Kidney epithelial cell (primary cell): ENCODE measurements at regions not wholly inside any gene's neighbourhood (a gene's known extent, or its start where the extent isn't known, plus 50 kb on each side); places are given as distances from the start of the nearest gene placed in this dataset.
A peak's percentile ranks its signal among the peaks of the same experiment; 100 is the strongest.

Experiments
- DNase-seq: peaks from one replicate; pipeline ENCODE4 v3.0.0-alpha.2; 2010; ENCODE audit warnings: low read depth
- H3K27me3 ChIP-seq: 2 replicates; pipeline ENCODE4 v1.6.0; 2011; ENCODE audit warnings: low read length; ENCODE audit not compliant: control insufficient read depth, insufficient read depth
- H3K36me3 ChIP-seq: 2 replicates; pipeline ENCODE4 v1.5.1; 2011; ENCODE audit warnings: low read length; ENCODE audit not compliant: control insufficient read depth, insufficient read depth
- H3K4me3 ChIP-seq: 2 replicates; pipeline ENCODE4 v1.5.1; 2011; ENCODE audit warnings: low read depth, mild to moderate bottlenecking, control low read depth, low read length
- TF ChIP-seq, protein P1 (sequence below): IDR thresholded peaks from 2 replicates; pipeline ENCODE4 v1.5.1; 2011; ENCODE audit warnings: mild to moderate bottlenecking, moderate library complexity, low read length, control low read depth, inconsistent platforms; ENCODE audit not compliant: insufficient read depth, poor library complexity, severe bottlenecking

DNA sequence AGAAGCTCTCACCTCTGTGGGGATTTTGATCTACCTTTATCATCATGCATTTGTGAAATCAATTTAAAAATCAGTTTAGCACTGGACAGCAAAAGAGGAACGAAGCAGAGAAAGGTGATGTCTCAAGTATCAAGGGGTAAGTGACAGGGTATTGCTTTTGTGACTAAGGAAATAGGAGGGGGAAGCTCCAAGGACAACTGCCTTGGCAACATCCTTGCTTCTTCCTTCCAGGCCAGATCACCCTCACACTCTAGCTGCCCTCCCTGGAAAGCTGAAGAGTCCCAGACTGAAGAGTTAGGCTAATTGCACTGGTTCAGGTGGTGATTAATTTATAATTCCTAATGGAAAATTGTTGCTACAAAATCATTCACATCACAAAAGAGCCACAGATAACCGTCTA is 859.1 kb upstream of the ACVR2A start:
- H3K36me3 ChIP-seq, result no peaks in the 10 kb centered on the region
- DNase-seq, result no peak
- no peaks in the 10 kb centered on the region for H3K27me3 ChIP-seq
- H3K4me3 ChIP-seq, result no peak overlapping the region
- TF ChIP-seq, protein P1, sequence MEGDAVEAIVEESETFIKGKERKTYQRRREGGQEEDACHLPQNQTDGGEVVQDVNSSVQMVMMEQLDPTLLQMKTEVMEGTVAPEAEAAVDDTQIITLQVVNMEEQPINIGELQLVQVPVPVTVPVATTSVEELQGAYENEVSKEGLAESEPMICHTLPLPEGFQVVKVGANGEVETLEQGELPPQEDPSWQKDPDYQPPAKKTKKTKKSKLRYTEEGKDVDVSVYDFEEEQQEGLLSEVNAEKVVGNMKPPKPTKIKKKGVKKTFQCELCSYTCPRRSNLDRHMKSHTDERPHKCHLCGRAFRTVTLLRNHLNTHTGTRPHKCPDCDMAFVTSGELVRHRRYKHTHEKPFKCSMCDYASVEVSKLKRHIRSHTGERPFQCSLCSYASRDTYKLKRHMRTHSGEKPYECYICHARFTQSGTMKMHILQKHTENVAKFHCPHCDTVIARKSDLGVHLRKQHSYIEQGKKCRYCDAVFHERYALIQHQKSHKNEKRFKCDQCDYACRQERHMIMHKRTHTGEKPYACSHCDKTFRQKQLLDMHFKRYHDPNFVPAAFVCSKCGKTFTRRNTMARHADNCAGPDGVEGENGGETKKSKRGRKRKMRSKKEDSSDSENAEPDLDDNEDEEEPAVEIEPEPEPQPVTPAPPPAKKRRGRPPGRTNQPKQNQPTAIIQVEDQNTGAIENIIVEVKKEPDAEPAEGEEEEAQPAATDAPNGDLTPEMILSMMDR, result no peak

DNA sequence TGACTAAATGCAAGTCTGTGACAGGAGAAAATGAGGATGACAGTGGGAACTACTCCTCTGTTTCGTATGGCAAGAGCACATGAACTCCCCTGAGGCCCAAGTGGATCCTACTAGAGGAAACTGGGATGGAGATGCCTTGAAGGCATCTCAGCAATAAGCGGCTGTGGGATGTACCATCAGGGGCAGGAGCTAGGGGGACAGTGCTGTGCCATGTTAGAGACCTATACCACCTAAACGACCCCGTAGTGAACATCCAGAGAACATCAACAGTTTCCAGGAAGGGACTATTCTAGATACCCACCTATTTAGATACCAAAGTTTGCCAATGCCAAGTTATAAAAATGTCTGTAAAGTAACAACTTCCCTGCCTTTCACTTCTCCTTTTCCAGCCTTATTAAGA is 860.8 kb upstream of the ACVR2A start:
- H3K4me3 ChIP-seq, result no peak overlapping the region
- no peak for DNase-seq
- TF ChIP-seq, protein P1, result no peak

DNA sequence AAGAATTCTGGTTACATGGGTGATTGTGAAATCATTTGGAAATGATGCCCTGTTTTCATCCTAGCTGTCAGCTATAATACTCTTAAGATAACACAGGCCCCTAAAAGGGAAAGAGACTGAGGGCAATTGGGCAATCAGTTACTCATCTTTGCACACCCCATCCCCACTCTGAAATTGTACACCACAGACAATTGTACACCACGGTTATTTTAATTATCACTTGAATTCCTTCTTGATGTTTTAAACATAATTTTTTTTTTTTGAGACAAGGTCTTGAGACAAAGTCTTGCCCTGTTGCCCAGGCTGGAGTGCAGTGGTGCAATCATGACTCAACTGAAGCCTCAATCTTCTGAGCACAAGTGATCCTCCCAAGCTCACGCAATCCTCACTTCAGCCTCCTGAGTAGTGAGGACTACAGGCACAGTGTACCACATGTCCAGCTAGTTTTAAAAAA is 862.4 kb upstream of the ACVR2A start:
- no peaks in the 10 kb centered on the region for H3K36me3 ChIP-seq
- H3K27me3 ChIP-seq, result no peaks in the 10 kb centered on the region
- H3K4me3 ChIP-seq, result no peak overlapping the region
- TF ChIP-seq, protein P1, result no peak
- DNase-seq, result peak; percentile 26

More for the DNA sequence above, 860.8 kb upstream of the ACVR2A start:
- H3K36me3 ChIP-seq, result no peaks in the 10 kb centered on the region
- H3K27me3 ChIP-seq, result no peaks in the 10 kb centered on the region

DNA sequence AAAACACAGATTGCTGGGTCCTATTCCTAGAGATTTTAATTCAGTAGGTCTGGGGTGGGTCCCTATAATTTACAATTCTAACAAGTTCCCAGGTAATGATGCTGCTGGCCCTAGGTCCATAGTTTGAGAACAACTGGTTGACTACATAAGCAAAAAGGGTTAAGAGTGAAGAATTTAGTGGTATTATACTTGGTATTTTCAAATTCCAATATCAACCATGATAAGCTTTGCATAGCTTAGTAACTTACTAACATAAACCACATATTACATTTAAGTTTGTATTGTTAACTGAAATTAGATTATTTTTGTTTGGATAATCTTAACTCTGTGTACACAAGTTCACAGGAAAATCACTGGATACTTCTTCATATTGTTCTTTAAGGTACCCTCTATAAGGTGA is 862.9 kb upstream of the ACVR2A start:
- Histone ChIP-seq H3K4me3 (no peak overlapping the region), H3K27me3 (no peaks in the 10 kb centered on the region), H3K36me3 (no peaks in the 10 kb centered on the region)
- TF ChIP-seq, protein P1, result no peak
- no peak for DNase-seq

GRCh38 chr2:146979746-146980145 is 865.1 kb upstream of the ACVR2A start:
- H3K27me3 ChIP-seq, result no peaks in the 10 kb centered on the region
- H3K4me3 ChIP-seq, result no peak overlapping the region
- DNase-seq, result no peak
- H3K36me3 ChIP-seq, result no peaks in the 10 kb centered on the region
- TF ChIP-seq, protein P1, result no peak
